GM12878 (cell line): ENCODE measurements at regions not wholly inside any gene's neighbourhood (a gene's known extent, or its start where the extent isn't known, plus 50 kb on each side); places are given as distances from the start of the nearest gene placed in this dataset.

ENCODE experiments used
- TF ChIP-seq, protein P1 (sequence below): fragments of 450-650 bp; IDR thresholded peaks from 2 replicates; pipeline ENCODE4 v1.6.1; 2016; ENCODE audit warnings: mild to moderate bottlenecking
- TF ChIP-seq, protein P2 (sequence below), 3 experiments: IDR thresholded peaks in 2 of 3; conservative IDR thresholded peaks in 1 of 3; 2 replicates each; pipeline ENCODE4 v1.5.1; 2011; ENCODE audit warnings: low read depth in 3 of 3, low read length in 3 of 3, mild to moderate bottlenecking in 3 of 3, control low read depth in 2 of 3, moderate library complexity in 2 of 3, inconsistent platforms in 1 of 3, mixed read lengths in 1 of 3; ENCODE audit not compliant: control insufficient read depth in 2 of 3, insufficient read depth in 1 of 3; ENCODE audit errors: extremely low read depth in 1 of 3

DNA sequence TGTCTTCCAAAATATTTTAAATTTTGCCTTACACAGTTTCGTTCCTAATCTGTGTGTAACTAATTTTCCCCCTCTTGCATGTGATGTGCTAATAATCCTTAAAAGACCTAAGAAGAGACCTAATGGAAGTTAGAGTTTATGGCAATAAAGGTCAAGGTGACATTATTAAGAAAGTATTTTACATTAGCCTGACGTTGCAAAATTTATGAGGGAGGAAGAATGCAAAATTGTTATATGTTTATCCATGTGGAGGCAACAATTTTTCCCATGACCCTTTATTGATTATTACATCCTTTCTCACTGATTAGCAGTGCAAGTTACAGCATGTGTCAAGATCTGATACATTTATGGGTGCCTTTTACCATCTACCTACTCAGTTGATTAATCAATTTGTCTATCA lies 373.8 kb upstream of the ROBO1 start:
- TF ChIP-seq, protein P1, sequence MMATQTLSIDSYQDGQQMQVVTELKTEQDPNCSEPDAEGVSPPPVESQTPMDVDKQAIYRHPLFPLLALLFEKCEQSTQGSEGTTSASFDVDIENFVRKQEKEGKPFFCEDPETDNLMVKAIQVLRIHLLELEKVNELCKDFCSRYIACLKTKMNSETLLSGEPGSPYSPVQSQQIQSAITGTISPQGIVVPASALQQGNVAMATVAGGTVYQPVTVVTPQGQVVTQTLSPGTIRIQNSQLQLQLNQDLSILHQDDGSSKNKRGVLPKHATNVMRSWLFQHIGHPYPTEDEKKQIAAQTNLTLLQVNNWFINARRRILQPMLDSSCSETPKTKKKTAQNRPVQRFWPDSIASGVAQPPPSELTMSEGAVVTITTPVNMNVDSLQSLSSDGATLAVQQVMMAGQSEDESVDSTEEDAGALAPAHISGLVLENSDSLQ, result no peak
- TF ChIP-seq, protein P2, sequence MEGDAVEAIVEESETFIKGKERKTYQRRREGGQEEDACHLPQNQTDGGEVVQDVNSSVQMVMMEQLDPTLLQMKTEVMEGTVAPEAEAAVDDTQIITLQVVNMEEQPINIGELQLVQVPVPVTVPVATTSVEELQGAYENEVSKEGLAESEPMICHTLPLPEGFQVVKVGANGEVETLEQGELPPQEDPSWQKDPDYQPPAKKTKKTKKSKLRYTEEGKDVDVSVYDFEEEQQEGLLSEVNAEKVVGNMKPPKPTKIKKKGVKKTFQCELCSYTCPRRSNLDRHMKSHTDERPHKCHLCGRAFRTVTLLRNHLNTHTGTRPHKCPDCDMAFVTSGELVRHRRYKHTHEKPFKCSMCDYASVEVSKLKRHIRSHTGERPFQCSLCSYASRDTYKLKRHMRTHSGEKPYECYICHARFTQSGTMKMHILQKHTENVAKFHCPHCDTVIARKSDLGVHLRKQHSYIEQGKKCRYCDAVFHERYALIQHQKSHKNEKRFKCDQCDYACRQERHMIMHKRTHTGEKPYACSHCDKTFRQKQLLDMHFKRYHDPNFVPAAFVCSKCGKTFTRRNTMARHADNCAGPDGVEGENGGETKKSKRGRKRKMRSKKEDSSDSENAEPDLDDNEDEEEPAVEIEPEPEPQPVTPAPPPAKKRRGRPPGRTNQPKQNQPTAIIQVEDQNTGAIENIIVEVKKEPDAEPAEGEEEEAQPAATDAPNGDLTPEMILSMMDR (IDR thresholded peaks at IDR 0.05 in 2 of 3, conservative IDR thresholded peaks at IDR 0.05 in 1 of 3; ENCODE audit: control insufficient read depth in 2 of 3, extremely low read depth in 1 of 3, insufficient read depth in 1 of 3, low read depth in 3 of 3, low read length in 3 of 3), result no peak
